Suppressor macrophage treated with lipopolysaccharide for 4 hours (primary cell): ENCODE measurements at regions not wholly inside any gene's neighbourhood (a gene's known extent, or its start where the extent isn't known, plus 50 kb on each side); places are given as distances from the start of the nearest gene placed in this dataset.

ENCODE experiments used
- DNase-seq: peaks from one replicate; pipeline ENCODE4 v3.0.0-alpha.2; 2020

DNA sequence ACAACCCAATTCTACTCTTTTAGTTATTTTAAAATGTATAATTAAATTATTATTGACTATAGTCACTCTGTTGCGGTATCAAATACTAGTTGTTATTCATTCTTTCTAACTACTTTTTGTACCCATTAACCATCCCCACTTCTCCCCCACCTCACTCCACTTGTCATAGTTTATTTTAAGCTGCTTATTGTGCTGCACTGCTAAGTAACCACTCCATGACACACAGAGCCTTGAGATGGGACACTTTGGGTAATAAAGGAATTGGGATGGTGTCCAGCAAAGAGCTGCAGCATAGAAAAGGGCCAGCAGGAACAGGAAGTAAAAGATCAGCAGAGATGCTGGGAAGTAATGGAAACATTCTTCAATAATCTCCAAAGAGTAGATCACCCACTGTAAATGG lies 123.0 kb downstream of the RPS29 start:
- no peak for DNase-seq

DNA sequence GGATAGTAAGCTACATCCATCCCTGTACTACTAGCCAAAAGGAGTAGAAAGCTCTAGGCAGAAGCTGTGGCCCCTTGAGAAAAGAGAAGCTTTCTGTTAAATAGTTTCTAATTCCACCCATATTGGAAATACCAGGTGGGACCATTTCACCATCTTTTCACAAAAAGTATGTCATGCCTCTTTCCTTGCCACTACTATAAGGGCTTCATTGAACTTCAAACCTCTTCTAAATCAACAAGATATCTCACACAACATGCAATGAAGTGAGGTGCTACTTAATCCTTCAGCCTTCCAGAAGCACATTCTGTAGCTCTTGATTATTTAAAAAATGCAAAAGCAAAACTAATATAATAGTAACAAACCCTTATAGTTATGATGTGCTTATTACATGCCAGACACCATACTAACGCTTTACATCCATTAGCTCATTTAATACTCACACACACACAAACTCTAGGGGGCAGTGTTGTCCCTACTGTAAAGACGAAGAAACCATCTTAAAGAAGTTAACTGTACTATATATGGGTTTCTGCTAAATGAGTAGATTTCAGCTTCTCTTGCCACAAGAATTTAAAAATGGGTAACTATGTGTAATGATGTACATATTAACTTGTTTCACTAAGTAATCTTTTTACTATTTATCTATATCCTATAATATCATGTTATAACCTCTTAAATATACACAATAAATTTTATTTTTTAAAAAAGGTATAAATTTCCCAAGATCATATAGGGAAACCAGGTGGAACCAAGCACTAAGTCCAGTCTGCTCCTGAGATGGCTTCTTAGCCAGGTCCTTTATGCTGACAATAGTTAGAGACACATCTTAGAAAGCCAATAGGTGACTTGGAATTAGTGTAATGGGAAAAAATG lies 124.4 kb downstream of the RPS29 start:
- peak; percentile 84 for DNase-seq

DNA sequence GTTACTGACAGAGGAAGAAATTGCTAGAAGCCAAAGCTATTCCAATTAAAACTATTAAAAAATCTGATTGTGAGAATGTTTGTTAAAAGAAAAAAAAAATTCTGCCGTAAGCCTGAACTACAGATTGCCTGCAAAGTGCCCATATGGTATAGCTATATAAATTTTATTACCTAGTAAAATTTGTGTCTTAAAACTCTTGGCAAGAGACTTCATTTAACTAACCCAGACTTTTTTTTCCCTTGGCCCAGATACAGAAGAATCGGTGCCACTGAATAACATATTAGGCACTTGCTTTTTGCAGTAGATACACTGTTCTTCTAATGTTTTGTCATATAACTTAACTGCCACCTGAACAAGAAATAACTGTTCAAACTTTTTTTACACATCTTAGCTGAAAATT lies 125.5 kb downstream of the RPS29 start:
- no peak for DNase-seq

- no peak for DNase-seq
Measured at GRCh38 chr14:49456589-49456988, 129.6 kb downstream of the RPS29 start.

DNA sequence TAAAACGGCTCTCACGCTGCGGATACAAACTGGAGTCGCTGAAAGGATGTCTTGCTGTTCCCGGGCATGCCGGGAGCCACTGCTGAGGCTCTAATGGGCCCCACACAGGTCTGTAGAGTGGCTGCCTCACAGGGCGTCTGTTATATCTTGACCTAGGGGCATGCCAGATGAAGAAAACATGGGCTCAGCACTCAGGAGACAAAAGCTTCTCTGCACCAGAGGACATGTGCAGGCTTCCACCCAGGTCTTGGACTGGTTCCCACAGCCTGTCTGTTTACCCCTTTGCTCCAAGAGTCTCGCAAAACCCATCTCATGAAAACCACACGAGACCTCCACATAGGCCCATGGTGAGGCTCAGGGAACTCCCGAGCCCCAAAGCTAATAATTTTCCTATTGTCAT lies 134.2 kb downstream of the RPS29 start:
- DNase-seq: no peak

DNA sequence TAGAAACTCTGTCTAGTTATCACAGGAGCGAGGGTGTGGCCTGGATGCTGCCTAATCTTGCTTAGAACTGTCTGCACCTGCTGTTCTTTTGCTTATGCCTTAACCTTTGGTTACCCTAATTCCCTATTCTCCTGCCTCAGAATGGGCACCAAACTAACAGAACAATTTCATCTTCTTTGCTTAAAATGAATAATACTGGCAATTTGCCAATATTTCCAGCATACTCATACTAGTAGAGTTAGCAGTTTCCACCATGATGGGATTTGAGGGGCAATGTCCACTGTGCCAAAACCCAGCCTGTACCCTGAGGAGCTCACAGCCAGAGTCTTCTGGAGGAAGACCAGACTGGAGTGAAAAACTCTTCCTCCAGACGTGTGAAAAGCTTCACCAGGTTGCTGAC lies 136.4 kb downstream of the RPS29 start:
- DNase-seq: no peak

DNA sequence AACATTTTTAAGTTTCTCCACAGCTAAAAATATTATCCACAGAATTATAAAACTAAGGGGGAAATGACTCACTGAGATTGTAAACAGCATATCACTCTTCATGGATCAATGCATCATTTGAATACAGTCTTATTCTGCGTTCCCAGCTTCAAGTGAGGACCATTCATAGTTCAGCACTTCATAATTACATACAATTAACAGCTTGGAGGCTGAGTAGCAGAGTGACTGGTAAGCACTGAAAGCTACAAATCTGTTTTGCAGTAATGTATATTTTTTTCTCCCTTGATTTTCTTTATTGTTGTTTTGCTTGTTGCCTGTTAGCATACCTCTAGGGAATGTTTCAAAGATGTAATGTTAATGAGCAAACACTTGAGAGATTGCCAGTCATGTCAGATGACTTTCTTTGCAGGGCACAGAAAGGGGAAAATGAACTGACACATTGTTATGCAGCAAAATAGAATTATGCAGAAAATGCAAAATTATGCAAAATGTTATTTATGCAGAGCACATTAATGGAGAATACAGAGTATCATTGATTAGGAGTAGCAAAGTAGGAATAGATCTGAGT lies 138.6 kb downstream of the RPS29 start:
- DNase-seq: no peak

GRCh38 chr14:49446801-49447200 lies 139.4 kb downstream of the RPS29 start:
- DNase-seq: no peak

DNA sequence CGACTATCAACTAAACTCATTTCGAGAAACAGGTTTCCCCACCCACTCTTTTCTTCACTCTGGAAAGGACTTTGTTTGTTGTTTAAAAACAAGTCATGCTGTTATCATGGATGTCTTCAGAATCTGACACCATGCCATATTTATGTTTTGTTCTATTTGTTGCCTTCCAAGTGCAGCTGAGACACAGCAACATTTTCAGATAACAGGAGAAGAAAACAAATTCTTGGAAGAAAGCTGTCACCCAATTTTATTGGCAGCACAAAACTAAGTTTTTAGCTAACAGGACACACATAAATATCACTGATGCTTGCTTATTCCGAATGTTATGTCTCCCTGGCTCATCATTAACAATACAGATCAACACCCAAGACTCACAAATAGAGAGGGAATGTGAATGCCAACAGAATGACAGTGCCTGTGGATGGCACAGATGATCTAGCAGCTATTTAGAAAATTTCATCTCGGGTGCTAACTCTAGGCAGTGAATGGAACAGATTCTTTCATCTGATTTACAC lies 147.9 kb downstream of the RPS29 start:
- DNase-seq: no peak

- no peak for DNase-seq
Measured at GRCh38 chr14:49428076-49428475, 158.1 kb downstream of the RPS29 start.

DNA sequence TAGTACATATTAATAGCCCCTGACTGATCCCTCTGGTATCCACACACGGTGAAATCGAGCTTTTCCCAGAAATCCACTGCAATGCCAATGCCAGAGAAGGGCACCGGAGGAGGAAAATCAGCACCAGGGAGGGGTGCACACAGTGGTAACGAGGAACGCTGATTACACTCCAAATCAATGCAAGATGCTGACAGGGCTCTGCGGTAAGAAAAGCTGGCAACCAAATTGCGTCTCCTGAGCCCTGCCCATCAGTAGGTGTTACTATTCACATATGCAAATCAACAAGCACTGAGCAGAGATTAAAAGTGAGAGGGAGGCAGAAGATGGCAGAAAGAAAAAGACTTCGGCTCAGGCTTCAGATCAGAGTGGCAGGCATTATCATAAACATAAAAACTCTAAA lies 159.1 kb downstream of the RPS29 start:
- no peak for DNase-seq

GRCh38 chr14:49425921-49426320 lies 160.3 kb downstream of the RPS29 start:
- DNase-seq: no peak

- no peak for DNase-seq
Measured at GRCh38 chr14:49424436-49425331, 161.5 kb downstream of the RPS29 start.

GRCh38 chr14:49420201-49420600 lies 166.0 kb downstream of the RPS29 start:
- DNase-seq: no peak

DNA sequence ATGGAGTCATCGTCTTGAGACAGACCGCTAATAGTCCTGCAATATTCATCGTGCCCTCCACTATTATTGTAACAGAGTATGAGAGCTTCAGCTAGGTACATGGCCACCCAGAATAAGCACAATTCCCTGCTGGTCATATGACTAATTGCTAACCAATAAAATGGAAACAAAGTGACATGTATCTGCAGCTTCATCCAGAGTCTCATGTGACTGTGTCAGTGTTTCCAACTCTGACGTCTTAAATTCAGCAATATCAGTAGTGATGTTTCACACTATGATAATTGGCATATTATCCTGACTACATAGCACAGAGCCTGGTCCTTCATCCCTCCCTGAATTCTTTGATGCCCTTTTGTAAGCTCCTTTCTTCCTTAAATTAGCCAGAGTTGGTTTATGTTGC lies 167.4 kb downstream of the RPS29 start:
- no peak for DNase-seq

GRCh38 chr14:49417790-49418189 lies 168.4 kb downstream of the RPS29 start:
- no peak for DNase-seq

- DNase-seq: no peak
Measured at GRCh38 chr14:49408187-49408933, 177.8 kb downstream of the RPS29 start.

DNA sequence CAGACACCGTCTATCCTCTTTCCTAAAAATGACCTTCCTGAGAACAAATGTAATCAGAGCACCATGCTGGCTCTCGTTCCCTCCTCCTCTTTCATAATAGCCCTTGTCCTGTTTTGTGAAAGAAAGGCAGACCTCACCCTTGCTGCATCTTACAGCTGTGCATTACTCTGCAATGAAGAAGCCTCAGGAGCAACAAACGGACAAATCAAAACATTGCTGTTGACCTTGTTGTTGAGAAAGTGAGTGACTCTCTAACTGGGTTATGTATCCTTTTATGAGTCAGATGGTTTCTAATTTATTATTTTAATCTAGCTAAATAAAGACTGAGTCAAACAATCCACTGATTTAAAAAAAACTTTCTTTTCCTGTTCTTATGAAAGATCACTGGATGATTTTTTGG lies 180.9 kb downstream of the RPS29 start:
- no peak for DNase-seq

GRCh38 chr14:49401373-49401772 lies 184.8 kb downstream of the RPS29 start:
- DNase-seq: no peak

DNA sequence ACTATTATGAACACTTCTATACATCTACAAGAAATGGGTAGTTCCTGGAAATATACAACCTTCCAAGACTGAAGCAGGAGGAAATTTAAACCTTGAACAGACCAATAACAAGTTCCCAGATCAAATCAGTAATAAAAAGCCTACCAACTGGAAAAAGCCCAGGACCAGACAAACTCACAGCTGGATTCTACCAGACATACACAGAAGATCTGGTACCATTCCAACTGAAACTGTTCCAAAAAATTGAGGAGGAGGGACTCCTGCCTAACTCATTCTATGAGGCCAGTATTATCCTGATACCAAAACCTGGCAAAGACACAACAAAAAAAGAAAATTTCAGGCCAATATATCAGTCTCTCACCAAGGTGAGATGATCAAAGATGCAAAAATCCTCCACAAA lies 189.4 kb downstream of the RPS29 start:
- DNase-seq: no peak

- DNase-seq: no peak
Measured at GRCh38 chr14:49381778-49382177, 204.4 kb downstream of the RPS29 start.

DNA sequence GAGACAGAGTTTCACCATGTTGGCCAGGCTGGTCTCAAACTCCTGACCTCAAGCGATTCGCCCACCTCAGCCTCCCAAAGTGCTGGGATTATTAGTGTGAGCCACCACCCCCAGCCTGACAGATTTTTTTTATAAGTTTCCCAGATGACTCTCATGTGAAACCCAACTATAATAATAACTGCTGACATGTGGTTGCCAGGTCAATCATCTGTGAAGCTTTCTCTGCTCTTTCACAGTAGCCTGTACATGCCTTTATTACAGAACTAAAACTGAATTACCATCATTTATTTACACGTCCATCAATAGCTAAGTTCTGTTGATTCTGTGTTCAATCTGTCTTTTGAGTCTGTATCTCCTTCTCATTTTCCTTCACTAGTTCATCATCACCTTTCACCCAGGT lies 218.5 kb downstream of the RPS29 start:
- no peak for DNase-seq

GRCh38 chr14:49366416-49366815 lies 219.8 kb downstream of the RPS29 start:
- DNase-seq: no peak
